ENCODE measurements at regions not wholly inside any gene's neighbourhood (a gene's known extent, or its start where the extent isn't known, plus 50 kb on each side); places are given as distances from the start of the nearest gene placed in this dataset.
"Not testable (repeated sequence)": the region's sequence is repeated elsewhere in the genome, so short reads cannot be mapped to it uniquely, and the experiment has no call there.

DNA sequence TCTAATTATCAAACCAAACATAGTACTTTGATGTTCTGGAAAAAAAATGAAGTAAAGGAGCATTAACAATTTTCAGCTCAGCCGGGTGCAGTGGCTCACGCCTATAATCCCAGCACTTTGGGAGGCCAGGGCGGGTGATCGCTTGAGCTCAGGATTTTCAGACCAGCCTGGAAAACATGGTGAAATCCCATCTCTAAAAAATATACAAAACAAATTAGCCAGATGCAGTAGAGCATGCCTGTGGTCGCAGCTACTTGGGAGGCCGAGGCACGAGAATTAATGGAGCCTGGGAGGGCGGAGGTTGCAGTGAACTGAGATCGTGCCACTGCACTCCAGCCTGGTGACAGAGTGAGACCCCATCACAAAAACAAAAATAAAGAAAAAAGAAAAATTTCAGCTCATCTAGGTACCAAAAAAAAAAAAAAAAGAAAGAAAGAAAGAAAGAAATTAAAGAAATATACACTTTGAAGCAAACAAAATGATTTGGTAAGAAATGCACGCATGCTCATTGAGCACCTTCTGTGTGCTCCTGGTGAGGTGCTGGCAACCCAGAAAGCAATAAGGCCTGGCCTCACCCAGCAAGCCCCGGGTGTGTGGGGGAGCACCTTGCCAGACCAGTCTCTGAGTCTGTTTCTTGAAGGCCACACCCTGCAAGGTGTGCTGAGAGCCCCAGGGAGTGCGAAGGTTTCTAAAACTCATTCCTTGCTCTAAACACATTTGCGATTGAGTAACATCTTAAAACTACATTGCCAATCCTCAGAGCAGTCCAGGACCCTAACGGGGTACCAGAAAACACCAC is 133.5 kb downstream of the TFCP2L1 start:
- no peak overlapping the region for H3K4me3 ChIP-seq (ENCODE audit: low read depth, low read length)
- H3K9me3 ChIP-seq (ENCODE audit: severe bottlenecking) = no peaks in the 10 kb centered on the region
- H3K27me3 ChIP-seq (ENCODE audit: insufficient read depth, low read depth, severe bottlenecking) = no peaks in the 10 kb centered on the region
- no peak overlapping the region for H3K27ac ChIP-seq
- H3K36me3 ChIP-seq = no peaks in the 10 kb centered on the region
- TF ChIP-seq, protein P1, sequence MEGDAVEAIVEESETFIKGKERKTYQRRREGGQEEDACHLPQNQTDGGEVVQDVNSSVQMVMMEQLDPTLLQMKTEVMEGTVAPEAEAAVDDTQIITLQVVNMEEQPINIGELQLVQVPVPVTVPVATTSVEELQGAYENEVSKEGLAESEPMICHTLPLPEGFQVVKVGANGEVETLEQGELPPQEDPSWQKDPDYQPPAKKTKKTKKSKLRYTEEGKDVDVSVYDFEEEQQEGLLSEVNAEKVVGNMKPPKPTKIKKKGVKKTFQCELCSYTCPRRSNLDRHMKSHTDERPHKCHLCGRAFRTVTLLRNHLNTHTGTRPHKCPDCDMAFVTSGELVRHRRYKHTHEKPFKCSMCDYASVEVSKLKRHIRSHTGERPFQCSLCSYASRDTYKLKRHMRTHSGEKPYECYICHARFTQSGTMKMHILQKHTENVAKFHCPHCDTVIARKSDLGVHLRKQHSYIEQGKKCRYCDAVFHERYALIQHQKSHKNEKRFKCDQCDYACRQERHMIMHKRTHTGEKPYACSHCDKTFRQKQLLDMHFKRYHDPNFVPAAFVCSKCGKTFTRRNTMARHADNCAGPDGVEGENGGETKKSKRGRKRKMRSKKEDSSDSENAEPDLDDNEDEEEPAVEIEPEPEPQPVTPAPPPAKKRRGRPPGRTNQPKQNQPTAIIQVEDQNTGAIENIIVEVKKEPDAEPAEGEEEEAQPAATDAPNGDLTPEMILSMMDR (IDR thresholded peaks at IDR 0.05; ENCODE audit: low read depth, low read length) = no peak
- DNase-seq = peak; percentile 27

DNA sequence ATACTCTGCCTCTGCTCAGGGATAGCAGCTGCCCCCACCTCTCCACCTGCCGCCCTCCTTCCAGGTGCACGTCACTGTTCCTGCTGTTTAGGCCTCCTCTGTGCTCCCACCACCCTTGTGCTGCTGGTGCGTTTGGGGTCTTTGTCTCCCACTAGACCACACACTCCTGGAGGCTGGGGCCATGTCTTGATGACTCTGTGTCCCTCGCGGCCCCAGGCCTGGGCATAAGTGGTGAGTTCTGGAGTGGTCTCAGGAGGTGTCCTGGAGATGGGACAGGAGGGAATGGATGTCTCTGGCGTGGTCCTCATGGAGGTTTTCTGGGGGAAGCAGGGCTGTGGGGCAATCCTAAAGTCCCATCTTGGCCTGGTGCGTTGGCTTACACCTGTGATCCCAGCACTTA is 132.1 kb downstream of the TFCP2L1 start:
- no peak overlapping the region for H3K4me3 ChIP-seq (ENCODE audit: low read depth, low read length)
- no peak for DNase-seq
- TF ChIP-seq, protein P1 (IDR thresholded peaks at IDR 0.05; ENCODE audit: low read depth, low read length) = no peak
- H3K27ac ChIP-seq = no peak overlapping the region
- H3K36me3 ChIP-seq = no peaks in the 10 kb centered on the region
- no peaks in the 10 kb centered on the region for H3K27me3 ChIP-seq (ENCODE audit: insufficient read depth, low read depth, severe bottlenecking)
- H3K9me3 ChIP-seq (ENCODE audit: severe bottlenecking) = peaks cover 8% of the 10 kb centered on the region

DNA sequence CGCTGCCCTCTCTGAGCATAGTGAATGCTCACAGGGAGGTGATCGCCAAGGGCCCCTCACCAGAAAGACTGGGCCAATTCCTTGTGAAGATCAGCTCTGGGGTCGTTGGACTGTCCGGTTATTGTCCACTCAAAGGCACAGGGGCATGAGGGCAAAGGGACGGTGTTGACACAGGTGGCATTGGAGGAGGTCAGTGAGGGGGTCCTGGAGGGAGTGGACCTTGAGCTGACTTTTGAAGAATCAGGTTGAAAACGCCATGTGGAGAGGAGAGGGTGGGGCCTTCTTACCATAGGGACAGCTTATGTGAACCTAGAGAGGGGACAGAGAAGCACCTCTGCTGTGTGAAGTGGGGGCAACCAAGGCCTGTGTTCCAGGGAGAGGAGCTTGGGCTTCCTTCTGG is 131.5 kb downstream of the TFCP2L1 start:
- TF ChIP-seq, protein P1 (IDR thresholded peaks at IDR 0.05; ENCODE audit: low read depth, low read length) = no peak
- H3K27ac ChIP-seq = no peak overlapping the region
- DNase-seq = no peak
- H3K36me3 ChIP-seq = no peaks in the 10 kb centered on the region
- no peaks in the 10 kb centered on the region for H3K27me3 ChIP-seq (ENCODE audit: insufficient read depth, low read depth, severe bottlenecking)
- H3K9me3 ChIP-seq (ENCODE audit: severe bottlenecking) = peaks cover 8% of the 10 kb centered on the region
- H3K4me3 ChIP-seq (ENCODE audit: low read depth, low read length) = no peak overlapping the region

DNA sequence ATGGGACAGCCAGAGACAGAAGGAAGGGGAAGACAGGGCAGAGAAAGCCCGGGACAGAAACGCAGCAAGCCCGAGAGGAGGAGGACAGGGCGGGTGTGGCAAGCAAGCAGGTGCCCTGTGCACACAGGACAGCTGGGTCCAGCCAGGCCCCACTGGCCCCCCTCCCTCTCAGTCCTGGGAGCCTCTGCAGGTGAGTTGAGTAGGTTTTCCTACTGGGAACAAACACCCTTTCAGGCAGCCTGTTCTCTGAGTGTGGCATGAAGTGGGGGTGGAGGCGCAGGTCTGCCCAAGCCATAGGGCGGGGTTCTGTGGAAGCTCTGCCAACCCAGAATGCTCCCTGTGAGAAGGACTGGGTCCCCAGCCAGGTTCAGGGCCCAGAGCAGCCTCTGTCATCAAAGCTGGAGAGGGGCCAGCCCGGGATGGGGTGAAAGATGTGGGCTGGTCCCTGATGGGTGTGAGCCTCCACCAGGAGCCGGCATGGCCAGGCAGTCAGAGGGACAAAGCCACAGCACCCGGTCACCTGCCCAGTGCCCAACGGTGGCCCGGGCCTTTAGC is 129.4 kb downstream of the TFCP2L1 start:
- Histone ChIP-seq H3K36me3 (no peaks in the 10 kb centered on the region), H3K4me3 (ENCODE audit: low read depth, low read length) (no peak overlapping the region), H3K27ac (no peak overlapping the region), H3K27me3 (ENCODE audit: insufficient read depth, low read depth, severe bottlenecking) (no peaks in the 10 kb centered on the region), H3K9me3 (ENCODE audit: severe bottlenecking) (peaks cover 8% of the 10 kb centered on the region)
- TF ChIP-seq, protein P1 (IDR thresholded peaks at IDR 0.05; ENCODE audit: low read depth, low read length) = no peak
- DNase-seq = no peak

DNA sequence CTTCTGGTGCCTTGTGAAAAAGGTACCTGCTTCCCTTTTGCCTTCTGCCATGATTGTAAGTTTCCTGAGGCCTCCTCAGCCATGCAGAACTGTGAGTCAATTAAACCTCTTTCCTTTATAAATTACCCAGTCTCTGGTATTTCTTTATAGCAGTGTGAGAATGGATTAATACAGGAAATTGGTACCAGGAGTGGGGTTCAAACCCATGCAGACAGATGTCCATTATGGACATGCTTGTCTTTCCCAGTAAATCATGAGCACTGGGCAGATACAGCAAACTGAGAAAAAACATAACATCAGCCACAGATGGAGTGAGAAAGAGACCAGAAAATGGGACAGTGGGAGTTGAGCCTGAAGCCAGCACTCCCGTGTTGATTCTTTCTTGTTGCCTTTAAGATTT is 127.5 kb downstream of the TFCP2L1 start:
- not testable (repeated sequence) for DNase-seq; H3K27ac ChIP-seq; H3K36me3 ChIP-seq; H3K27me3 ChIP-seq (ENCODE audit: insufficient read depth, low read depth, severe bottlenecking); H3K4me3 ChIP-seq (ENCODE audit: low read depth, low read length); H3K9me3 ChIP-seq (ENCODE audit: severe bottlenecking)

DNA sequence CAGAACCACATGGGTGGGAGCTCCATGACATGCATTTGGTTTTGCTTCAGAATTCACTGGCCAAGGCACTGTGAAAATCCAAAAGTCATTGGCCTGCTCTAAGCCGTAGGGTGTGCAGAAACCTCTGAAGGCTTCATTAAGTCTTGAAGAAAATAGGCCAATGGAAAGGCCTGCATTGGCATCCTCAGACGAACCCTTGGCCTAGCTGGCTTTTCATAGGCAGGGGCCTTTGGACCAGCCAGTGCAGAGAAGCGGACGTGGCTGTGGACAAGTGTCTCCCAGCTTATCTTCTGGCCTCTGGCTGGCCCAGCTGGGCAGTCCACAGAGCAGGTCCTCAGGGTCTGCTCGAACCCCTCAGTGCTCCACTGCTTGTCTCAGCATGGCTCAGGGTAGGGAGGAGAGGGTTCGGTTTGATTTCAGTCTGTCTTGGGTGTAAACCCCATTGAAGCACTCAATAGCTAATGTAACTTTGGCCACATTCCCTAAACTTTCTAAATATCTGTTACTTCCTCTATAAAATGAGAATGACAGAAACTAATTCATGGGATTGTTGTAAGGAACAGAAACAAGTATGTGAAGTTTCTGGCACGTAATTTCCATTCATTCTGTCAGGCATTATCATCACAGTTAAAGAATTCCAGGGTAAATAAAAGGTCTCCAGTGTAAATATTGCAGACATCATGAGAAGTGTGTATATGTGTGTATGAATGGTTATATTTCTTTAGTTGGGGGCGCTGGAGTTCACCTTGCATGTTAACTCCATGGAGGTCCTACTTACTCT is 125.5 kb downstream of the TFCP2L1 start:
- Histone ChIP-seq H3K27ac (no peak overlapping the region), H3K27me3 (ENCODE audit: insufficient read depth, low read depth, severe bottlenecking) (no peaks in the 10 kb centered on the region), H3K4me3 (ENCODE audit: low read depth, low read length) (no peak overlapping the region), H3K36me3 (no peaks in the 10 kb centered on the region), H3K9me3 (ENCODE audit: severe bottlenecking) (peaks cover 8% of the 10 kb centered on the region)
- no peak for DNase-seq
- TF ChIP-seq, protein P1 (IDR thresholded peaks at IDR 0.05; ENCODE audit: low read depth, low read length) = no peak
